ENCODE measurements at regions not wholly inside any gene's neighbourhood (a gene's known extent, or its start where the extent isn't known, plus 50 kb on each side); places are given as distances from the start of the nearest gene placed in this dataset.
A peak's percentile ranks its signal among the peaks of the same experiment; 100 is the strongest.

- Mint-ChIP-seq H3K27ac (no peak overlapping the region), H3K4me3 (no peak overlapping the region), H3K4me1 (peaks cover 14% of the 10 kb centered on the region), H3K36me3 (ENCODE audit: low read depth) (no peaks in the 10 kb centered on the region), H3K9me3 (no peaks in the 10 kb centered on the region), H3K27me3 (ENCODE audit: insufficient read depth) (no peaks in the 10 kb centered on the region)
- Histone ChIP-seq H3K4me1 (ENCODE audit: control insufficient read depth, insufficient read depth, low read length) (no peaks in the 10 kb centered on the region), H3K9ac (ENCODE audit: extremely low read depth, low read length, poor library complexity, severe bottlenecking) (no peak overlapping the region), H3K9me3 (ENCODE audit: control insufficient read depth, low read length) (no peaks in the 10 kb centered on the region), H3K27ac (ENCODE audit: low read depth, low read length) (no peak overlapping the region), H3K27me3 (ENCODE audit: control insufficient read depth, insufficient read depth, low read length, poor library complexity, severe bottlenecking) (no peaks in the 10 kb centered on the region), H3K4me3 (ENCODE audit: low read length) (no peak overlapping the region), H3K36me3 (ENCODE audit: control insufficient read depth, insufficient read depth, low read length) (no peaks in the 10 kb centered on the region)
- 75 to 84% methylated on average over 1 of the region's 1 CpG for WGBS, 2 experiments (ENCODE audit: insufficient coverage in 1 of 2, insufficient read length in 1 of 2)
- TF ChIP-seq CTCF (conservative IDR thresholded peaks at IDR 0.05), result peak; percentile 56
- no peak for DNase-seq
Observed at GRCh38 chr2:58708565-58708964, 467.4 kb upstream of the FANCL start.

- Histone ChIP-seq H3K36me3 (ENCODE audit: control insufficient read depth, insufficient read depth, low read length) (no peaks in the 10 kb centered on the region), H3K4me1 (ENCODE audit: control insufficient read depth, insufficient read depth, low read length) (peaks cover 3% of the 10 kb centered on the region), H3K27ac (ENCODE audit: low read depth, low read length) (no peak overlapping the region), H3K4me3 (ENCODE audit: low read length) (no peak overlapping the region), H3K27me3 (ENCODE audit: control insufficient read depth, insufficient read depth, low read length, poor library complexity, severe bottlenecking) (no peaks in the 10 kb centered on the region), H3K9me3 (ENCODE audit: control insufficient read depth, low read length) (no peaks in the 10 kb centered on the region), H3K9ac (ENCODE audit: extremely low read depth, low read length, poor library complexity, severe bottlenecking) (no peak overlapping the region)
- Mint-ChIP-seq H3K27ac (no peak overlapping the region), H3K4me3 (no peak overlapping the region), H3K27me3 (ENCODE audit: insufficient read depth) (no peaks in the 10 kb centered on the region), H3K9me3 (no peaks in the 10 kb centered on the region), H3K36me3 (ENCODE audit: low read depth) (no peaks in the 10 kb centered on the region), H3K4me1 (peaks cover 6% of the 10 kb centered on the region)
- TF ChIP-seq CTCF (conservative IDR thresholded peaks at IDR 0.05), result peak; percentile 55
- 13 to 75% methylated on average over 1 to 2 of the region's 2 CpGs for WGBS, 2 experiments (ENCODE audit: insufficient coverage in 1 of 2, insufficient read length in 1 of 2)
- DNase-seq, result peak; percentile 70
Observed at GRCh38 chr2:58702302-58702885, 461.3 kb upstream of the FANCL start.

GRCh38 chr2:58701688-58702301, 460.7 kb upstream of the FANCL start:
- Histone ChIP-seq H3K4me3 (ENCODE audit: low read length) (no peak overlapping the region), H3K9ac (ENCODE audit: extremely low read depth, low read length, poor library complexity, severe bottlenecking) (no peak overlapping the region), H3K36me3 (ENCODE audit: control insufficient read depth, insufficient read depth, low read length) (no peaks in the 10 kb centered on the region), H3K27me3 (ENCODE audit: control insufficient read depth, insufficient read depth, low read length, poor library complexity, severe bottlenecking) (no peaks in the 10 kb centered on the region), H3K27ac (ENCODE audit: low read depth, low read length) (no peak overlapping the region), H3K4me1 (ENCODE audit: control insufficient read depth, insufficient read depth, low read length) (peaks cover 3% of the 10 kb centered on the region), H3K9me3 (ENCODE audit: control insufficient read depth, low read length) (no peaks in the 10 kb centered on the region)
- 90 to 100% methylated on average over 1 to 3 of the region's 3 CpGs for WGBS, 2 experiments (ENCODE audit: insufficient coverage in 1 of 2, insufficient read length in 1 of 2)
- Mint-ChIP-seq H3K36me3 (ENCODE audit: low read depth) (no peaks in the 10 kb centered on the region), H3K4me3 (no peak overlapping the region), H3K27ac (no peak overlapping the region), H3K27me3 (ENCODE audit: insufficient read depth) (no peaks in the 10 kb centered on the region), H3K4me1 (peaks cover 6% of the 10 kb centered on the region), H3K9me3 (no peaks in the 10 kb centered on the region)
- TF ChIP-seq CTCF (conservative IDR thresholded peaks at IDR 0.05), result no peak
- DNase-seq, result no peak

Measured in endodermal cell (in vitro differentiated cells).